ENCODE measurements at regions not wholly inside any gene's neighbourhood (a gene's known extent, or its start where the extent isn't known, plus 50 kb on each side); places are given as distances from the start of the nearest gene placed in this dataset.

DNA sequence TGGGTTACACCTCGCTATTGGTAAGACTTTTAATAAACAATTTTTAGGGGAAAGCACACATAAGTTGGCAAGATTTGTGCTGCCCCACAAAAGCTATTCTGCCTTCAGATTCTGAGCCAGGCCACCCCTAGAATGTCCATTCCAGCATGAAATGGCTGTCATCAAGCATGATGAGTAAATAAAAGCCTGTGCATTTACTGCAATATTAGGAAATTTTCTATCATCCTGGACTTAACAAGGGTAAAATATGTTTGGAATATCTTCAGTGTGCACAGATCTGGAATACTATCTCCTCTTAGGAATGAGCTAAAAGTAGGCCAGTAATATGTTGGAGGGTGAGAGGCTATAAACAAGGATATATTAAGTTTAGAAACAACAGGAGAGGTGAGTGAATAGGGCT is 510.9 kb downstream of the ANKRD50 start:
- TF ChIP-seq, protein P1, sequence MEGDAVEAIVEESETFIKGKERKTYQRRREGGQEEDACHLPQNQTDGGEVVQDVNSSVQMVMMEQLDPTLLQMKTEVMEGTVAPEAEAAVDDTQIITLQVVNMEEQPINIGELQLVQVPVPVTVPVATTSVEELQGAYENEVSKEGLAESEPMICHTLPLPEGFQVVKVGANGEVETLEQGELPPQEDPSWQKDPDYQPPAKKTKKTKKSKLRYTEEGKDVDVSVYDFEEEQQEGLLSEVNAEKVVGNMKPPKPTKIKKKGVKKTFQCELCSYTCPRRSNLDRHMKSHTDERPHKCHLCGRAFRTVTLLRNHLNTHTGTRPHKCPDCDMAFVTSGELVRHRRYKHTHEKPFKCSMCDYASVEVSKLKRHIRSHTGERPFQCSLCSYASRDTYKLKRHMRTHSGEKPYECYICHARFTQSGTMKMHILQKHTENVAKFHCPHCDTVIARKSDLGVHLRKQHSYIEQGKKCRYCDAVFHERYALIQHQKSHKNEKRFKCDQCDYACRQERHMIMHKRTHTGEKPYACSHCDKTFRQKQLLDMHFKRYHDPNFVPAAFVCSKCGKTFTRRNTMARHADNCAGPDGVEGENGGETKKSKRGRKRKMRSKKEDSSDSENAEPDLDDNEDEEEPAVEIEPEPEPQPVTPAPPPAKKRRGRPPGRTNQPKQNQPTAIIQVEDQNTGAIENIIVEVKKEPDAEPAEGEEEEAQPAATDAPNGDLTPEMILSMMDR (conservative IDR thresholded peaks at IDR 0.05) = no peak
- TF ChIP-seq ZFX (IDR thresholded peaks at IDR 0.05) = no peak
